ENCODE measurements at regions not wholly inside any gene's neighbourhood (a gene's known extent, or its start where the extent isn't known, plus 50 kb on each side); places are given as distances from the start of the nearest gene placed in this dataset.

DNA sequence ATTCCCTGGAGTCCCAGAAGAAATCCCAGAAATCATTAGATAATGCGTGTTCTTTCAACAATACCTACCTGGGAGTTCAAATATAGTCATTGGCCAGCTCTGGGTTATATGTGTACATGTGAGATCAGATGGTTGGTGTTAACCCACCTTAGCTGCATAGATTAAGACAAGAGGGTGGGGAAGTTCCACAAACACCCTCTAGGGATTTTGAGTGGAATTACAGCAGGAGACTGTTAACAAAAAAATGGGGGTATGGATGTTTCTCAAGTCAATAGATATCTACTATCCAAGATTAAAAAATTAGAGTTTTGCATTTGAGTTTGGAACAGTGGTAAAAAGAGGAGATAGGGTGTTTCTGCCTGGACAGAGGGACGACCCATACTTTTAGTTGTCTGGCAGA lies 282.5 kb upstream of the CNTN3 start:
- H3K27ac Mint-ChIP-seq, result no peak overlapping the region
- no peak for DNase-seq (ENCODE audit: extremely low spot score, unreplicated experiment)
- TF ChIP-seq, protein P1, sequence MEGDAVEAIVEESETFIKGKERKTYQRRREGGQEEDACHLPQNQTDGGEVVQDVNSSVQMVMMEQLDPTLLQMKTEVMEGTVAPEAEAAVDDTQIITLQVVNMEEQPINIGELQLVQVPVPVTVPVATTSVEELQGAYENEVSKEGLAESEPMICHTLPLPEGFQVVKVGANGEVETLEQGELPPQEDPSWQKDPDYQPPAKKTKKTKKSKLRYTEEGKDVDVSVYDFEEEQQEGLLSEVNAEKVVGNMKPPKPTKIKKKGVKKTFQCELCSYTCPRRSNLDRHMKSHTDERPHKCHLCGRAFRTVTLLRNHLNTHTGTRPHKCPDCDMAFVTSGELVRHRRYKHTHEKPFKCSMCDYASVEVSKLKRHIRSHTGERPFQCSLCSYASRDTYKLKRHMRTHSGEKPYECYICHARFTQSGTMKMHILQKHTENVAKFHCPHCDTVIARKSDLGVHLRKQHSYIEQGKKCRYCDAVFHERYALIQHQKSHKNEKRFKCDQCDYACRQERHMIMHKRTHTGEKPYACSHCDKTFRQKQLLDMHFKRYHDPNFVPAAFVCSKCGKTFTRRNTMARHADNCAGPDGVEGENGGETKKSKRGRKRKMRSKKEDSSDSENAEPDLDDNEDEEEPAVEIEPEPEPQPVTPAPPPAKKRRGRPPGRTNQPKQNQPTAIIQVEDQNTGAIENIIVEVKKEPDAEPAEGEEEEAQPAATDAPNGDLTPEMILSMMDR (conservative IDR thresholded peaks at IDR 0.05), result peak; percentile 68
- no peaks in the 10 kb centered on the region for H3K9me3 Mint-ChIP-seq
- H3K36me3 Mint-ChIP-seq, result no peaks in the 10 kb centered on the region
- no peak overlapping the region for H3K4me3 Mint-ChIP-seq
- H3K4me1 Mint-ChIP-seq (ENCODE audit: unreplicated experiment), result no peaks in the 10 kb centered on the region
- no peaks in the 10 kb centered on the region for H3K27me3 Mint-ChIP-seq

DNA sequence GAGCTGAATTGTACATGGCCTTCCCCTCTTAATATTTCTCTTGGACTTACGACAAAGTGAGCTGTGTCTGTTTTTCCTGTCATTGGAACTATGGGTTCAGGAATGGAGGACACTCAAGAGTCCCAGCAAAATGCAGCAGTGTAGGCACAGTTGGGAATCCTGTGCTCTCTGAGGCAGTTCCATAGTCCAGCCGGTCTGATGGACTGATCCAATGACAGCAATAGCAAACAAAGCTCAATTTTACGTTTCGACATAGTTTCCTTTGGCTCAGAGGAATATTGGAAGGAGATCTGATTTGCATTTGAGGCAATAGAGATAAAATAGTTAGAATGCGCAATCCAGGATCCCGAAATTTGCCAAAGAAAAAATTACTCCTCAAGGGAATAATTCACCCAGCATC lies 276.9 kb upstream of the CNTN3 start:
- DNase-seq (ENCODE audit: extremely low spot score, unreplicated experiment), result no peak
- Mint-ChIP-seq H3K36me3 (no peaks in the 10 kb centered on the region), H3K9me3 (no peaks in the 10 kb centered on the region), H3K4me1 (ENCODE audit: unreplicated experiment) (no peaks in the 10 kb centered on the region), H3K27ac (no peak overlapping the region), H3K27me3 (no peaks in the 10 kb centered on the region), H3K4me3 (no peak overlapping the region)
- TF ChIP-seq, protein P1 (conservative IDR thresholded peaks at IDR 0.05), result no peak

DNA sequence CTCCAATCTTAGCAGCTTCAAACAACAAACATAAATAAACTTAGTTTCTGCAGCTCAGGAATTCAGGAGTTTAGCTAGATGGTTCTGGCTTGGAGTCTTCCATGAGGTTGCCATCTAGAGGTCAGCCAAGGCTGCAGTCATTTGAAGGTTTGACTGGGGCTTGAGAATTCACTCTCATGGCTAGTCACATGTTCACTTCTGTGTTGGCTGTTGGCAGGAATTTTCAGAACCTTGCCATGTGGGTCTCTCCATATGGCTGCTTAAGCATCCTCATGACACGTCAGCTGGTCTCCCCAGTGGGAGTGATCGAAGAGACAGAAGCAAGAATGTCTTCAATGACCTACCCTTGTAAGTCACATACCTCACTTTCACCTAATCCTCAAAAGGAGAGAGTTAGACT lies 269.2 kb upstream of the CNTN3 start:
- Mint-ChIP-seq H3K9me3 (no peaks in the 10 kb centered on the region), H3K27me3 (peaks cover 3% of the 10 kb centered on the region), H3K27ac (no peak overlapping the region), H3K4me1 (ENCODE audit: unreplicated experiment) (no peaks in the 10 kb centered on the region), H3K36me3 (no peaks in the 10 kb centered on the region), H3K4me3 (no peak overlapping the region)
- TF ChIP-seq, protein P1 (conservative IDR thresholded peaks at IDR 0.05), result peak; percentile 53
- DNase-seq (ENCODE audit: extremely low spot score, unreplicated experiment), result no peak

DNA sequence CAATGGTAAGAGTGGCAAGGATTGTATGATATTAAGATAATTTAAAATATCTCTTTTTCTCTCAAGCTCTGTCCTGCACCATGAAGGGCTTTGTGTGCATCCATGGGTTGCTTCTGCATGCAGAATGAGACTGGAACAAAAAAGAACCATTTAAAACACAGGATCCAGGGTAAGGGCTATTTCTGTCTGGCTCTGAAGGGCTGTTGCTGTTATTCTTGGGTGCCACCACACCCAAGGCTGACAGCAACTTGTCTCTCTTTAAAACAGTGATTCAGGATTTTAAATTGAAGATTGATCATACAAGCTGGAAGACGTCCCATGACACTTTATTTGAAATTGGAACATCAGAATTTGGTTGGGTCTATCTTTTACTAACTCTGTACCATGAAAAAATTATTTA lies 268.8 kb upstream of the CNTN3 start:
- H3K27ac Mint-ChIP-seq, result no peak overlapping the region
- no peaks in the 10 kb centered on the region for H3K9me3 Mint-ChIP-seq
- no peaks in the 10 kb centered on the region for H3K4me1 Mint-ChIP-seq (ENCODE audit: unreplicated experiment)
- peaks cover 3% of the 10 kb centered on the region for H3K27me3 Mint-ChIP-seq
- TF ChIP-seq, protein P1 (conservative IDR thresholded peaks at IDR 0.05), result no peak
- no peak for DNase-seq (ENCODE audit: extremely low spot score, unreplicated experiment)
- no peak overlapping the region for H3K4me3 Mint-ChIP-seq
- no peaks in the 10 kb centered on the region for H3K36me3 Mint-ChIP-seq

DNA sequence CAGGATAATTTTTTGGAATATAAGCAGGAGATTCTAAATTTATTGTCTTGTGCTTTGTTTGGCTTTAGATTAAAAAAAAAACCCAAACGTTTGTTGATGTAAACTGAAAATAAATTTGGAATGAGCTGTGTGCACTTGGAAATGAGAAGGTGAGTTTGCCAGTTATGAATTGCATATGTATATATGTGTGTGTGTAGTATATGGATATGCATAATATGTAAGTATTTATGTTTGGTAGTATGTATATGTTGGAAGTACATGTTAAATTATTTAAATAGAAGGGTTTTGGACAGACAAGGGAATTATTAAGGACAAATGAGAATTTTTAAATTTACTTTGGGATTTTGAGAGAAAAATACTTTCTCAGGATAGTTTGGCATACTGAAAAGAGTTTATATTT lies 265.8 kb upstream of the CNTN3 start:
- H3K4me3 Mint-ChIP-seq, result no peak overlapping the region
- DNase-seq (ENCODE audit: extremely low spot score, unreplicated experiment), result no peak
- H3K4me1 Mint-ChIP-seq (ENCODE audit: unreplicated experiment), result no peaks in the 10 kb centered on the region
- no peaks in the 10 kb centered on the region for H3K36me3 Mint-ChIP-seq
- peaks cover 3% of the 10 kb centered on the region for H3K27me3 Mint-ChIP-seq
- no peak overlapping the region for H3K27ac Mint-ChIP-seq
- no peaks in the 10 kb centered on the region for H3K9me3 Mint-ChIP-seq
- TF ChIP-seq, protein P1 (conservative IDR thresholded peaks at IDR 0.05), result no peak
